NT2/D1 (cell line): ENCODE measurements at regions not wholly inside any gene's neighbourhood (a gene's known extent, or its start where the extent isn't known, plus 50 kb on each side); places are given as distances from the start of the nearest gene placed in this dataset.

Experiments used
- DNase-seq: peaks from one replicate; pipeline ENCODE4 v3.0.0-alpha.2; 2011; ENCODE audit warnings: low read depth, low spot score
- H3K27me3 ChIP-seq: 2 replicates; pipeline ENCODE4 v1.6.0; 2011; ENCODE audit warnings: mild to moderate bottlenecking; ENCODE audit not compliant: insufficient read length, insufficient read depth
- H3K36me3 ChIP-seq: 2 replicates; pipeline ENCODE4 v1.6.1; 2011; ENCODE audit warnings: mild to moderate bottlenecking, low read length, mixed read lengths; ENCODE audit not compliant: insufficient read depth, insufficient read length
- H3K4me1 ChIP-seq: 2 replicates; pipeline ENCODE4 v1.5.1; 2011; ENCODE audit not compliant: insufficient read depth, insufficient read length
- H3K4me3 ChIP-seq: 2 replicates; pipeline ENCODE4 v1.5.1; 2011; ENCODE audit warnings: low read depth; ENCODE audit not compliant: insufficient read length
- H3K9ac ChIP-seq: 2 replicates; pipeline ENCODE4 v1.6.0; 2011; ENCODE audit warnings: low read depth; ENCODE audit not compliant: insufficient read length
- H3K9me3 ChIP-seq: 2 replicates; pipeline ENCODE4 v1.5.1; 2011; ENCODE audit warnings: mild to moderate bottlenecking, low read length; ENCODE audit not compliant: insufficient read depth
- SUZ12 ChIP-seq: IDR thresholded peaks from 2 replicates; pipeline ENCODE4 v1.6.1; 2011; ENCODE audit not compliant: insufficient read length, insufficient read depth; ENCODE audit errors: extremely low read depth
- YY1 ChIP-seq: IDR thresholded peaks from 2 replicates; pipeline ENCODE4 v1.6.1; 2011; ENCODE audit not compliant: insufficient read length, insufficient read depth
- ZNF274 ChIP-seq: IDR thresholded peaks from 2 replicates; pipeline ENCODE4 v1.6.1; 2011; ENCODE audit warnings: mild to moderate bottlenecking, low read depth, low read length

DNA sequence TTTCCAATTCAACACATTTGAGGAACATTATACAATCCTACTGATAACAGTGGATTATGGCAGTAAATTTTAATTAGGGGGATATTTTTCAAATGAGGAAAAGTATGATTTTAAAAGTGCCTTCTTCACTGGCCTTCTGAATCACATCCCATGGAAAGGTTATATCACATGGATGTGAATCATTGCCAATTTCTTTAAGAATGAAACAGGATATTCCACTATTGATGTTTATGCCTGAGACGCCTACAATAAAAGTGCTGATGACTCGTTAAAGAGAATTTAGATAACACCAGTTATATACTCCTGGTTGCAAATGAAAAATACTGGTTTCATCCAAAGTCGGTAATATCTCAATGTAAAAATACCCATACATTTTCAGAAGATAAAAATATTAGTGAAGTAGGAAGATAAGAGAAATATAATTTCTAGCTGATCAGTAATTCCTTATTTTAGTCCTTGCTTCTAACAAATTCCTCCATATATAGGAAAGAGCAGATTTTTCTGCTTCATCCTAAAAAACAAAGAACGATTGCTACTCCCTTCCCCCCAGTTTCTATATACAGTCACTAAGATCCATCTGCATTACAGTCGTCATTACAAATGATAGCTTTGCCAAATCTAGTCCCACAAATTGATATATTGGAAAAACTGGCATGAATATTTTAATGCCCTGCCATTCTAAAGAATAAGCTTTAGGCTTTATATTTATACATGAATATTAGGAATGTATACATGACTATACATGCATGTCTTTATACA lies 139.5 kb upstream of the SOX5 start:
- Histone ChIP-seq H3K9ac (no peak overlapping the region), H3K4me3 (no peak overlapping the region), H3K9me3 (no peaks in the 10 kb centered on the region), H3K4me1 (no peaks in the 10 kb centered on the region), H3K27me3 (no peaks in the 10 kb centered on the region), H3K36me3 (no peaks in the 10 kb centered on the region)
- DNase-seq: no peak
- no peak for TF ChIP-seq SUZ12
- no peak for TF ChIP-seq ZNF274
- TF ChIP-seq YY1: no peak

DNA sequence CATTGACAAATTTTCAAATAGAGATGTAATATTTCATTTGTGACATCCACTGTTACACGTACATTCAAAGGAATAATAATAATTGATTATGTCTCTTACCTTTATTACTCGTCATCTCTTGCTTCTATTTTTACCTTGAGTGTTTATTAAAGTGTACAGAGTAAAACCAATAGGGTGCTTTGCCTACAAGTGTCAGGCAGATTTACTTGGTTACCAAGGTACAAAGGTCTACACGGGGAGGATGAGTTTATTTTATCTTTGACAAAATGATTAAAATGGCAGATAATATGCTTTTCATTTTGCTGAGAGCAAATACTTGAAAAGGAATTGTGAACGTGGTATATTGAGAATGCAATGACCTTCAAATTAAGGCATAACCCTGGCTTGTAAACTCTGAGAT lies 137.8 kb upstream of the SOX5 start:
- no peaks in the 10 kb centered on the region for H3K36me3 ChIP-seq

DNA sequence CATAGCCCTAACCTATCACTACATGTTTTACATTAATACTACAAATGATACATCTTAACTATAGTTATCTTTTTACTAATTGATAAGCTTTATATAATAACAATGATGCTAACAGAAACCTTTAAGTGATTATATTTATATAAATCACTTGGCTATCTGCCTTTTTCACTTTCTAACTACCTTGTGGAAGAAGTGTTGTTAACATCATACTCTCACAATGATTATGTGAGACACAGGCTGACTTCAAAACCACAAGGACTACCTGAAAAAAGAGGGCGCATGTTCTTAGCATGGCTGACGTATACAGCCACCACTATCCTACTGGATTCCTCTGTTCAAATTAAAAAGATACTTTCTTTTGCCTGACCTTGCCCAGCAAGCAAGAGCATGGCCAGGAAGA lies 135.3 kb upstream of the SOX5 start:
- Histone ChIP-seq H3K36me3 (no peaks in the 10 kb centered on the region), H3K4me1 (no peaks in the 10 kb centered on the region), H3K9ac (no peak overlapping the region), H3K27me3 (no peaks in the 10 kb centered on the region), H3K4me3 (no peak overlapping the region), H3K9me3 (no peaks in the 10 kb centered on the region)
- no peak for DNase-seq
- TF ChIP-seq YY1: no peak
- no peak for TF ChIP-seq SUZ12
- no peak for TF ChIP-seq ZNF274

More for the DNA sequence above, 137.8 kb upstream of the SOX5 start:
- Histone ChIP-seq H3K4me3 (no peak overlapping the region), H3K9me3 (no peaks in the 10 kb centered on the region), H3K9ac (no peak overlapping the region), H3K4me1 (no peaks in the 10 kb centered on the region), H3K27me3 (no peaks in the 10 kb centered on the region)
- TF ChIP-seq YY1 (no peak), ZNF274 (no peak), SUZ12 (no peak)
- DNase-seq: no peak

DNA sequence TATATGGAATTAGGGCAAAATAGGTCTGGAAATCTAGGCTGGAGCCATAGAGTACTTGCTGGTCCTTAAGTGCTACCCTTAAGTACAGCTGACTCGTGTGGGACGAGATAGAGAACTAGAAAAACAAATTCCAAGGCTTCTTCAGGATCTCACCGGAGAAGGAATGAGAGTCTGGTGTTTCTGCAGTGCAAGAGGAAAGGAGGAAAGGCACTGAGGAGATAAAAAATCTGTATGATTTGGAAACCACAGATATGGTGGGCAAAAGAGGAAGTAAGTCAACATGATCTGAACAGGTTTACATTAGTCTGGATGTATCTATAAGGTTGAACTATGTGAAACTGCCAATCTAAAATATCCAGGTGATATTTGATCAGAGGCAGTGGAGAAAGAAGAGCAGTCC lies 134.4 kb upstream of the SOX5 start:
- no peak for TF ChIP-seq ZNF274
- no peak for TF ChIP-seq SUZ12
- no peak for TF ChIP-seq YY1
- H3K9ac ChIP-seq: no peak overlapping the region
- no peaks in the 10 kb centered on the region for H3K36me3 ChIP-seq
- no peak for DNase-seq
- H3K4me1 ChIP-seq: no peaks in the 10 kb centered on the region
- no peaks in the 10 kb centered on the region for H3K9me3 ChIP-seq
- H3K4me3 ChIP-seq: no peak overlapping the region
- no peaks in the 10 kb centered on the region for H3K27me3 ChIP-seq

- Histone ChIP-seq H3K9ac (no peak overlapping the region), H3K4me3 (no peak overlapping the region), H3K4me1 (no peaks in the 10 kb centered on the region), H3K27me3 (no peaks in the 10 kb centered on the region), H3K36me3 (no peaks in the 10 kb centered on the region), H3K9me3 (no peaks in the 10 kb centered on the region)
- TF ChIP-seq SUZ12 (no peak), YY1 (no peak), ZNF274 (no peak)
- no peak for DNase-seq
These were observed 132.1 kb upstream of the SOX5 start for GRCh38 chr12:24081606-24082005.

- TF ChIP-seq YY1 (no peak), ZNF274 (no peak), SUZ12 (no peak)
- H3K36me3 ChIP-seq: no peaks in the 10 kb centered on the region
- no peaks in the 10 kb centered on the region for H3K27me3 ChIP-seq
- no peaks in the 10 kb centered on the region for H3K9me3 ChIP-seq
- no peak overlapping the region for H3K4me3 ChIP-seq
- DNase-seq: no peak
- H3K9ac ChIP-seq: no peak overlapping the region
- H3K4me1 ChIP-seq: no peaks in the 10 kb centered on the region
These were observed 131.6 kb upstream of the SOX5 start for GRCh38 chr12:24081092-24081529.

DNA sequence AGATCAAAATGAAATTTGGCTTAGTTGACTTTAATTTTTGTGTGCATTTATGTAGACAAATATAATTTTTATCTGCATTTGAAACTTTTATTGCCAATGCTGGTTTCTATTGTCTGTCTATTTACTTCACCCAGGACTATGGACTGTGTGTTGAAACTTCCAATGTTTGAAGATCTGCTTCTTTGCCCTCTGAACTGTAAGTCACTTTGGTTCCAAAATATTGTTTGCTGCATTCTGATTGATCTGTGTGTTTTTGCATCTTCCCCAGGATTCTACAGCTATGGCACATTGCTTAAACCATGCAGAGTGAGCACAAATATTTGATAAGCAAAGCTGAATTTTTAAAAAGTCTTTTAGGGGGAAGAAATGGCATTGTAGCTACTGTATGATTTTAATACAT lies 131.0 kb upstream of the SOX5 start:
- no peaks in the 10 kb centered on the region for H3K4me1 ChIP-seq
- no peak overlapping the region for H3K9ac ChIP-seq
- H3K27me3 ChIP-seq: no peaks in the 10 kb centered on the region
- H3K9me3 ChIP-seq: no peaks in the 10 kb centered on the region
- DNase-seq: no peak
- TF ChIP-seq SUZ12 (no peak), YY1 (no peak), ZNF274 (no peak)
- H3K36me3 ChIP-seq: no peaks in the 10 kb centered on the region
- H3K4me3 ChIP-seq: no peak overlapping the region
